ENCODE measurements at regions not wholly inside any gene's neighbourhood (a gene's known extent, or its start where the extent isn't known, plus 50 kb on each side); places are given as distances from the start of the nearest gene placed in this dataset.
"Not testable (repeated sequence)": the region's sequence is repeated elsewhere in the genome, so short reads cannot be mapped to it uniquely, and the experiment has no call there.

DNA sequence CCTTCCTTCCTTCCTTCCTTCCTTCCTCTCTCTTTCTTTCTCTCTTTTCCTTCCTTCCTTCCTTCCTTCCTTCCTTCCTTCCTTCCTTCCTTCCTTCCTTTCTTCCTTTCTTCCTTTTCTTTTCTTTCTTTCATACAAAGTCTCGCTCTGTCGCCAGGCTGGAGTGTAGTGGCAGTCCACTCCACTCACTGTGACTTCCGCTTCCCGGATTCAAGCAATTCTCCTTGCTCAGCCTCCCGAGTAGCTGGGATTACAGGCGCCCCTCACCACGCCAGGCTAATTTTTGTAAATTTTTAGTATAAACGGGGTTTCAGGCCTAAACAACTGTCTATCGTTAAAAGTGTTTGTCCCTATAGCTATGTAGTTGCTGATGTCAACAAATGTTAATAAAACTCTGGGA lies 1029.8 kb downstream of the TMEM121 start:
- TF ChIP-seq, protein P1, sequence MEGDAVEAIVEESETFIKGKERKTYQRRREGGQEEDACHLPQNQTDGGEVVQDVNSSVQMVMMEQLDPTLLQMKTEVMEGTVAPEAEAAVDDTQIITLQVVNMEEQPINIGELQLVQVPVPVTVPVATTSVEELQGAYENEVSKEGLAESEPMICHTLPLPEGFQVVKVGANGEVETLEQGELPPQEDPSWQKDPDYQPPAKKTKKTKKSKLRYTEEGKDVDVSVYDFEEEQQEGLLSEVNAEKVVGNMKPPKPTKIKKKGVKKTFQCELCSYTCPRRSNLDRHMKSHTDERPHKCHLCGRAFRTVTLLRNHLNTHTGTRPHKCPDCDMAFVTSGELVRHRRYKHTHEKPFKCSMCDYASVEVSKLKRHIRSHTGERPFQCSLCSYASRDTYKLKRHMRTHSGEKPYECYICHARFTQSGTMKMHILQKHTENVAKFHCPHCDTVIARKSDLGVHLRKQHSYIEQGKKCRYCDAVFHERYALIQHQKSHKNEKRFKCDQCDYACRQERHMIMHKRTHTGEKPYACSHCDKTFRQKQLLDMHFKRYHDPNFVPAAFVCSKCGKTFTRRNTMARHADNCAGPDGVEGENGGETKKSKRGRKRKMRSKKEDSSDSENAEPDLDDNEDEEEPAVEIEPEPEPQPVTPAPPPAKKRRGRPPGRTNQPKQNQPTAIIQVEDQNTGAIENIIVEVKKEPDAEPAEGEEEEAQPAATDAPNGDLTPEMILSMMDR (IDR thresholded peaks at IDR 0.05), result not testable (repeated sequence)
- not testable (repeated sequence) for TF ChIP-seq ZFX (IDR thresholded peaks at IDR 0.05; ENCODE audit: borderline replicate concordance)

Data from 22Rv1 (cell line).